HG03558 (cell line): ENCODE measurements at regions not wholly inside any gene's neighbourhood (a gene's known extent, or its start where the extent isn't known, plus 50 kb on each side); places are given as distances from the start of the nearest gene placed in this dataset.

Experiments used
- ATAC-seq: cut with Tn5 transposase; IDR thresholded peaks from one replicate; pipeline ENCODE4 v1.9.1; 2021; ENCODE audit warnings: moderate number of reproducible peaks; ENCODE audit not compliant: unreplicated experiment; ENCODE audit errors: extremely low read depth

DNA sequence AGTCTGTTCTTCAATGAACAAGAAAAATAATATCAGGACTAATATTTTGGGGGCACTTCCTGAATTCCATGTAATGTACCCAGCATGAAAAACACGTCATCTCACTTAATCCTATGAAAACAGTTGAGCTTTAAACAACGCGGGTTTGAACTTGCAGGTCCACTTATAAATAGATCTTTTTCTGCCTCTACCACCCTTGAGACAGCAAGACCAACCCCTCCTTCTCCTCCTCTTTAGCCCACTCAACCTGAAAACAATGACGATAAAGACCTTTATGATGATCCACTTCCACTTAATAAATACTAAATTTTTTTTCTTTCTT lies 203.9 kb upstream of the KRR1 start:
- ATAC-seq, result no peak

DNA sequence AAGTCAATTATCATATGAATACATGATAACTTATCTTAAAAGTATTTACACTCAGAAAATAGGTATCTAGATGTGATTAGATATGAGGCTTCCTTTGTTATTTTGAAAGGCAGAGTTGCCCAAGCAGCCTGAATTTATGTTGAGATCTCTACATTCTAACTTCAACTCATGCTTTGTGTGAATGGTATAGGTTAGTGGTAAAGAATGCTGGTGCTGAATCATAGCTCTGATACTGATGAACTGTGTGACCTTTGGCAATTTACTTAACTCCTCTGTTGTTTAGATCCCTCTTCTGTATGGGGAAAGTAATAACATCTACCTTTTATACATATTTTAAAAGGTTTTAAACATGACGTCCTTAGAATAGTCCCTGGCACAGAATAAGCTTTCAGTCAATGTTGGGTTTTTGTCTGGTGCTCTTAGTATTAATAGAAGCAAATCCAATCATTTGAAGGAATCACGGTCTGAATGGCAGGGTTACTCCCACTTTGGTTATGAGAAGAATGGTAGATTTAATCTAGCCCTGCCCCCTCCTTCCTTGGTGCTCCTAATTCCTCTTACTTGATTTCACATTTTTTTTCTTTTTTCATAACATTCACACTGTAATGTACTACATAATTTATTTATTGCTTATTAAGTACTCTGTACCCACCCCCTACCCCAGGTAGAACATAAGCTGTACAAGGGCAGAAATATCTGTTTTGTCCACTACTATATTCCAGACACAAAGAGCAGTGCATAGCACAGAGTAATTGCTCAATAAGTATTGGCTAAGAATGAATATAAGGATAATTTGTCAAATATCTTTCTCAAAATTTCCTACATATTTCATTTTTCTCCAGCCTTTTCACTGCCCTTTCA lies 203.3 kb upstream of the KRR1 start:
- no peak for ATAC-seq

DNA sequence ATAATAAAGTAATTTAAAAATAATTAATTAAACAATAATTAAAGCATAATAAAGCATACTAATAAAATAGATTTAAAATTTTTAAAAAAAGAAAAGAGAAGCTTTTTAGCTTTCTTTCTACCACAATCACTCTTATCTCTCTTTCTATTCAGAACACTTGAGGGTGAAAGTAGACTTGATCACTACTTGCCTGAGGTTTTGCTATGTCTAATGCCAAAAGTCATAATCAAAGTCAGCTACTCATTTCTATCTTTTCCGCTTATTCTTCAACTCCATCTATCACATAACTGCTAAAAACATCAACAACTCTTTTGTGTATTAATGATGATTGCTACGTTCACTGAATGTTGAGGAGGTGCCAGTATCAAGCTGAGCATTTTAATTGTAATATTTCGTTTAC lies 202.0 kb upstream of the KRR1 start:
- no peak for ATAC-seq

DNA sequence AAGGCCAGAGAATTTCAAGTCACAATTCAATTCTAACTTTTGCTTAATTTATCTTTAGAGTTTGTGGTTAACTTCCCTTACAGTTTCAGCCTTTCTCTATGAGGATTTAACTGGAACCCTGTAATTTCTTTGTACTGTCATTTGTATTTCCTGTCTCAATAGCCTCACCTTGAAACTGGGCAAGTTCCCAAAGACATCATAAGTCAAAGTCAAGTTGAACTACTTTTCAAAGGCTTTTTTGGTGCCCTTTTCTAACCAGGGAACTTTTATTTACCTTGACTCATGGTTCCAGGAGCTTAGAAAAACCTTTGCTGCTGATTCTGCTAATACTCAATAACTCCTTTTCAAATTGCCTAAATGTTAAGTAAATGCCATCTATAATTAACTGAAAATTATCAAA lies 200.8 kb upstream of the KRR1 start:
- ATAC-seq, result no peak

DNA sequence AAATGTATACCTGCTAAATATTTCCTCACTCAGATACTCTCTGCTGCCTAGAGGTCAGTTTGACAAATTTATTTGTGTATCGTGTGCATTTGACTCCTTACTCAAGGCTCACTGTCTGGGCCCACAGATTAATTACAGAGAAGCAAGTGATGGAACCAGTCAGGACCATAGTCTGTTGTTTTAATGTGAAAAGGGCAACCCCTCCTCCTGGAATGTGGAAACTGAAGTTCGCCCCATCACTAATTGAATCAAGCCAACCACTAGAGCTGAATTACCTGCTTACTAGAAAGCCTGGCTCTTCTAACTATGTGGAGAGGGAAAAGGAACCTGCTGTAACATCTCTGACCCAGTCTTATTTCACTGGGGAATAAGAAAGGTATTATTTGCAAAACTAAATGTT lies 199.9 kb upstream of the KRR1 start:
- ATAC-seq, result no peak

DNA sequence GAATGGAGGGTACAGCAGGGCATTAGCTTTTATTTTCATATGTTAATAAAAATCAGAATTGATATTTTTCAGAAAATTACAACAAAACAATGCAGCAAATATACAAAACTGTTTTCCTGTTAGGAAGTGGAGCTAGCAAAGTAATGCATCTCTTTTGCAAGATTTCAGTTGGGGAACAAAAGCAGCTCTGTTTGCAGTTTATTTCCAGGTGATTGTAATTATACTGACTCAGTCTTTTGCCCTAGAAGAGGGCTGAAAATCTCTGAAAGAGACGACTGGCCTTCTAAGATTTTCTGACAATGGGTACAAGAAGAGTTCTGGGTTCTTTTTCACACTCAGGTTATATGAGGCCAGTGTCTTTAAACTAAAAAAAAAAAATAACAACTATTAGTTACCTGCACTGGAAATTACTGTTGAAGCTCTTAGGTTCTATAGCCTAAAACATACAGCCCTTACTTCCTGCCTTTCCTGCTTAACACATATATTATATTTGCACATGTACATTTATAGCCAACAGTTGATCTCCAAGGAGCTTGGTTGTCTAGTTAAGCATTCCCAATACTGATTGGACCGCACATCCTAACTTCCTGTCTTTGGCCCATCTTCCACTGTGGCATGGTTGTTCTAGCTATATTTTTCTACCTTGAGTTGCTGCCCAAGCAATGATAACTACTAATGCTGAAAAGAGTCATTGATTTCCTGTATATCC lies 199.1 kb upstream of the KRR1 start:
- no peak for ATAC-seq

DNA sequence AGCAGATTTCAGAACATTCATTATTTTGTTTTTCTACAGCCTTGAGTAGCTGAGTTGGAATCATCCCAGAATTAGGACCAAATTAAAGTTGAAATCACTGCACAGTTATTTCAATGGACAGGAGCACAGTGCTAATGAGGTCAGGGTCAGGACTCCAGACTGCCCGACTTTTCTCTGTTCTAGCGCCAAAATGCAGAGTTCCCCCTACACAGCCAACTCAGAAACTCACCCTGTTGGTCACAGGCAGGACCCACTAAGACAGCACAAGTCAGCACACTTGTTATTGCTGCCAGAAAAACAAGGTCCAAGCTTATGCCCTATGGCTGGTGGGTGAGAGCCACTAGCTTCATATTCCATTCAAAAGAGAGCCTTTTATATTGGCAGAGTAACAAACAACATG lies 198.1 kb upstream of the KRR1 start:
- ATAC-seq, result no peak

DNA sequence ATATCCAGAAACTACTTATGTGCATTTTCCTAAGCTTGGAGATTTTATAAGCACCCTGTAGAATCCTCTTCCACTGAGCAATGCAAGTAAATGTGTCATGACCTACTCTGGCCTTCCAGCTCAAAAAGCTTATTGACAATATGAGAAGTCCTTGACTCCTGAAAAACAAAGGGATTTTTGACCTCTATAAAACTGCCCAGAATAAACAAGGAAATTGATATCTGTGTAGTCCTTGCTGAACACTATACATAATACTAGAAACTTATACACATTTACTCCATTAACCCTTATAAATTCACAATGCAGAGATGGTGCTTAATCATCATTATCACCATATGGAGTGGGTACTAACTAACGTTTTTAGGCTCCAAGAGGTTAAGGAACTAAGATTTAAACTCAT lies 197.4 kb upstream of the KRR1 start:
- ATAC-seq, result no peak

DNA sequence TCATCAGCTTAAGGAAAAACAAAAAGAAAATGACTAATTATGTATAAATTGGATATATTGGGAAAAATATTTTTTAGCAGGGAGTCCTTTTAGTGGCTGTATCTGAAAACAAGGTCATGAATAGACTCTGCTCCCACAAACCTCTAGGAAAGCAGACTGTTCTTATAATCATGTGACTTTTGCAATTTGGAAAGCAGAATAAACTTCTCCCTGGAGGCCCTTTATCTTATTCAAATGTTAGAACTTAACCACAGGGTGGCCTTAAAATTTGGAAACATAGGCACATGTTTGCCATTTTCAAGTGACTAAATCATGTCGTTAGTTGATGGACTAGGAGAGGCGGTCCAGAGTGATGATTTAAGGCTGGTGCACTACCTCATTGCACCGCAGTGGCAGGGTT lies 196.6 kb upstream of the KRR1 start:
- no peak for ATAC-seq

DNA sequence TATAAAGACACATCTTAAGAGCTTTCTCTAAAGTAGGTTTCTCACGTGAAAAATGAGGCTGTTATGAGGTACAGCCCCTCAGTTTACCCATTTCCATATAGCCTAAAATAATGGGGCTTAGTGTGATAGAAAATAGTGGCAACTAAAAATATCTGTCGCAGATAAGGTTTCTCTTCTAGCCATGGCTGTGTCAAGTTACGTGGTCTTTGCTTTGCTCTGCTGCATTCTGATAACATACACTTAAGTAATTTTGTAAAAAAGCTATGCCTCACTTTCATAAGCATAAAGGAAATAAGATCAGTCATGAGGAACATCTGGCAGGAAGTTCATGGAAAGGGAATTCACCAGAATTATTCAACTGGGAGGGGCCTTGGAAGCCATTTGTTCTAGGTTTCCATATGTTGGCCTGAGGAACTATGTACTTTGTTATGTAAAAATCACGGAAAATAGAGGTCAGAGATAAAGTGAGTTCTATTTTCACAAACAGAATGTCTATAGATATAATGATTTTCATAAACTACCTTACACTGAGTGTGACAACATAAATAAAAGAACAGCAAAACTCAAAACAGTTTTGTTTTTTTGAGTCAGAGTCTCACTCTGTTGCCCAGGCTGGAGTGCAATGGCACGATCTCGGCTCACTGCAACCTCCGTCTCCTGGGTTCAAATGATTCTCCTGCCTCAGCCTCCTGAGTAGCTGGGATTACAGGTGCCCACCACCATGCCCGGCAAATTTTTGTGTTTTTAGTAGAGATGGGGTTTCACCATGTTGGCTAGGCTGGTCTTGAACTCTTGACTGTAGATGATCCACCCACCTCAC lies 195.6 kb upstream of the KRR1 start:
- no peak for ATAC-seq

DNA sequence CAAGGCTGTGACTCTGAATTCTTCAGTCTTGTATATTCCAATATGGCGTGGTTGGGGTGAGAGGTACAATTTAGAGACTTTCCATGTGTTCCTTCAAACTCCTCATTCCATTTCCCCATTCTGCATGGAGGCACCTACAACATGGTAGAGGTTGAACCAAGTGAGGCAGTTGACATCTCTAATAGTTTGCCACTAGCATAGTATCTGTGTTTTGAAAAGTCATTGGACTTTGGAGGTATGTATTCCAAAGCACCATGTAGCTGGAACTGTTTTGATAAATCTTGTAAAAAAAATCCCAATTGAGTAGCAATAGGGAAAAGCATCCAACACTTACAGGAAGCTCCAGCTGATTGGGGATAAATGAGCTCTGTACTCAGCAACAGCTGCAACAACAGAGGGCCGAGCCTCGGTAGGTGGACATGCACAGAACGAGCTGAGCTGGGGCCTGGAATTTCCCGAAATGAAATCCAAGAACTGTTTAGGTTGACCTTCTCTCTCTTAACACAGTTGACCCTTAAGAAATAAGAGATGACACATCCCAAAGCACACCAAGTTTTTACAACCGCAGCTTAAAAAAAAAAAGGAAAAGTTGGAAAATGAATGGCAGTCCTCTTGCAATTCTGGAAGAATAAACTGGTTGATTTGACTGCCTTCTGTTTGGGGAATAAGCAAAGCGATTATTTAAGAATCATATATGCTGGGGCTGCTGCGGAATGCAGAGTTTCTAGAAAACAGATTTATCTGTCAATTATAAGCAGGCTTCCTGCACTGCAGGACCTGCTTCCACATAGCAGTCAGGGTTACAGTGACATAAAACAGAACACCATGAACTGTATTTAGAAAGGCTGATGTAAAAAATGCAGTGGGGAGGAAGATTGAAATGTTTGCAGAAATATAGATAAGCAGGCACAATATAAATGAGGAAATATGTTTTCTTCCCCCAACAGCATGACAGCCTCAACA lies 194.6 kb upstream of the KRR1 start:
- no peak for ATAC-seq

DNA sequence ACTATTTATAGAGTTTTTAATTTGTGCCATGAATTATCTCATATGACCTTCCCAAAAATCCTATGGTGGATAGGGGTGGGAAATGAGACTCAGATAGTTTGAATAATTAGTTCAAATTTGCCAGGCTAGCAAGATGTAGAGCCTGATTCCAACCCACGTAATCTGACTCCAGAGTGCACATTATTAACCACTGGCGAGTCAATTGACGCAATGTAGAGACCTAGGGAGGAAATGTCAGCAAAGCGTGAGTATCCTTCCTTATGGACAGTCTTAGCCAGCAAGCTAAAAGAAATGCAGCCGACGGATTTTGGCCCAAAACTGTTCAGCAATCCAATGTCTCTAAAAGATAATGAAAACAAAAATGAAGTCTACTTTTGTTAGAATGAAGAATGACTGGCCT lies 193.3 kb upstream of the KRR1 start:
- no peak for ATAC-seq

DNA sequence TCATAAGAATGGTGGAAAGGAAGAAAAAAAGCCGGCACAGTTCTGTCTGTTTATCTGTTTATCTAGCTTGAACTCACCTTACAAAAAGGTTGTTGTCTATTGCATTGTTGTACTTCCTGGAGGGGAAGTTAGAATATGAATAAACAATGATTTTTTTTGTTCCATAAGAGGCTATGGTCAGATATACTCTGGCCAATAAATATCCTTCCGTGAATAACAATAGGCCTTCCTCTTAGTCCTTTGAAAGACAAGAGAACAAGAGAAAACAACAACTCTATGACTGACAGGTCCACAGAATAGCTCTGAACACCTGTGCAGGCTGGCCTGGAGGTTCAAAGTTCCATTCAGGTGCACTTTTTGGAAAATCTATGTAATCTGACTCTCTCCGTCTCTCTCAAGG lies 192.8 kb upstream of the KRR1 start:
- no peak for ATAC-seq

DNA sequence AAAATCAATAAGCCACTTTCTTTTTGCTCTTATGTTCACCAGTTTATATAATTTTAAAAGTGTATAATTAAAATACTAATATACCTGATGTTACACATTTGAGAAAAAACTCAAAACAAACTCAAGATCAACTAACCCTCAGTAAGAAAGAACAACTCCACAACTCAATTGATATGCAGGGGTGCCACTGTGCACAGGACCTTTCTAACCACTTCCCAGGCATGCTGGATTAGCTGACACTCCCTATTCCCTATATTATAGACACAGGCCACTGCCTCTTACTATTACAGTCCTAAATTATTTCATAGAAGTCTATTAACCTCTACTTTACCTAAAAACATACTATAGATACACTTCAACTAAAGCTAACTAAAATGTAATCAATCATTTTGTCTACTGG lies 191.7 kb upstream of the KRR1 start:
- no peak for ATAC-seq

DNA sequence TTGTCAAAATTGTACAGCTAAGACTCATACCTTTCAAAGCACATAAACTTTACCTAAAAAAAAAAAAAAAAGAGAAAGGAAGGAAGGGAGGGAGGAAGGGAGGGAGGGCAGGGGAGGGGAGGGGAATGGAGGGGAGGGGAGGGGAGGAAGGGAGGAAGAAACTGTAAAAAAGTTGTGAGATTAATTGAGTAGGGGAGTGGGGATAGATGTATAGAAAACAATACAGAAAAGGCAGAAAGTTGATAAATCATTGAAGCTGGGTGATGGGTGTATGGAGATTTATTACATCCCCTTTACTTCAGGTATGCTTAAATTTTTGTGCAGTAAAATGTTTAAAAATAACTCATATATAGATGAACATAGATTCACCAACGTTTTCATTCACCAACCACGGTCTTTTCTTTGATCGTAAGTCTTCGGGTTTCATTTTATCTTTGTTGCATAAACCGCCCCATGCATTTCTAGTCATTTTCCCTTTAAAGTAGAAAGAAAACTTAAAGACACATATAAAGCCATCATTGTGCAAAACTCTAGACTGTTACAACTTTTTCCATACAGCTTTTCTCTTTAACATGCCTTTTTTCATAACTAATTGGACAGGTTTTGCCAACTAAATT lies 191.2 kb upstream of the KRR1 start:
- no peak for ATAC-seq

DNA sequence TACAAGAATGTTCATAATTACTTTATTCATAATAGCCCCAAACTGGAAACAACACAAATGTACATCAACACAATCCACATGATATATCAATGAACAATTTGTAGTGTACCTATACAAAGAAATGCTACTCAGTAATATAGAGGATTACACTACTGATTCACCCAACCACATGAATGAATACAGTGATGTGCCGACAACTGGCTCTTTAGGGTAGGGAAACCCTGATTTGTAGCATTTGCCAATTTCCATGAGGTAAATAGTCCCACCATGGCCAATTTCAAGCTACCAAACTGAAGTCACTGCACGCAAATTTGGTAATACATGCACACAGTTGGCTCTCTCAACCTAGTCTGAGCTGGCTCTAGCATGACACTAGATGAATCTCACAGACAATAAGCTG lies 190.4 kb upstream of the KRR1 start:
- no peak for ATAC-seq

DNA sequence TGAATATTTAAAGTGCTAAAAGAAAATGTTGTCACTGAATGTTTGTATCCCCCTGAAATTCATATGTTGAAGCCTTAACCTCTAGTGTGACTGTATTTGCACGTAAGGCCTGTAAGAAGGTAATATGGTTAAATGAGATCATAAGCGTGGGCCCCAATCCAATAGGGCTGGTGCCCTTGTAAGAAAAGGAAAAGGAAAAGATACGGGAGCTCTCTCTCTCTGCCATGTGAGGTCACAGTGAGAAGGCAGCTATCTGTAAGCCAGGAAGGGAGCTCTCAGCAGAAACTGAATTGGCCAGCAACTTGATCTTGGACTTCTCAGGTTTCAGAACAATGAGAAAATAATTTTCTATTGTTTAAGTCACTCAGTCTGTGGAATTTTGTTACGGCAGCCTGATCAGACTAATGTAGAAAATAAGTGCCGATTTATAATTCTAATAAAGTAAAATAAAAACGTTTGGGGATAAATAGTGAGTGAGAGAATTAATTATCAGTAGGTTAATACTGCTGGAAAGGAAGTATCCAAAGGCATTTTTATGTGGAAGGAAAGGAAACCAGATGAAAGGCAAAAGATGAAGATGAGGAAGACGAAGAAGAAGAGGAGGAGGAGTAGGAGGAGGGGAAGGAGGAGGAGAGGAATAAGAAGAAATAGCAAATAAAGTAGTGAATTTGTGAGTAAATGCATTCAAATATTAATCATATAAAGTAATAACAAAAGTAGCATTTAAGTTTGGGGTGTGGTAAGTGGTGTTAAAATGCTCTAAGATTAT lies 188.5 kb upstream of the KRR1 start:
- no peak for ATAC-seq

DNA sequence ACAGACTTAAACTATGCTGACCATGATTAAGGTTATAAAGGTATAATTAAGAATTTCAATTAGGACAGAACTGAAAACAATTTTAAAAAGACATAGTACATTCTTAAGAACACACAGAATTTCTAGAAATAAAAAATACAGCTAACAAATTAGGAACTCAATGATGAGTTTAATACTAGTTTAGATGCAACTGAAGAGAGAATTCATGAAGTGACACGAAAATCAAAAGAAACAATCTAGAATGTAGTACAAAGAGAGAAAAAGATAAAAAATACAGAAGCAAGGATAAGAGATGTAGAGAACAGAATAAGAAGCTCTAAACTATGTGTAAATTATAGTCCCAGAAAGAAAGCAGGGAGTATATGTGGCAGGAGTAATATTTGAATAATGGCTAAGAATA lies 187.8 kb upstream of the KRR1 start:
- ATAC-seq, result no peak

DNA sequence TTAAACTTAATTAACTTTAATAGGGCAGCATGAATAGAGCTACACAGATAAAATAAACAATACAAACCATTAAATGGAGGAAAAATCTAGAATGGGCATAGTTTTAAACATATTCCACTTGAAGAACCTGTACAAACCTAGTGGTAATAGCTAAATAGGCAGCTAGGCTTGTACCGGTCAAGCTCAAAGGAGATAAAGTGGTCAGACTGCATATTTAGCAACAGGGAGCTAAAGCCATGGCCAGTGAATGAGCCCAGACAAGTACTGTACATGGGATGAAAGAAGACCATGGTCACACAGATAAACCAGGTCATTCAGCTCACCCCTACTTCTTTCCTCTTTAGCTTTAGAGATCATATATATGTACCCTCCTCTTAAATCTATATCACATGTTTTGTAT lies 186.6 kb upstream of the KRR1 start:
- no peak for ATAC-seq
